NOMO-1 treated with dmso at 0.1 percent for 144 hours (cell line): ENCODE measurements at regions not wholly inside any gene's neighbourhood (a gene's known extent, or its start where the extent isn't known, plus 50 kb on each side); places are given as distances from the start of the nearest gene placed in this dataset.

Source experiments
- DNase-seq: peaks from one replicate; lab custom pipeline; 2025; ENCODE audit not compliant: unreplicated experiment; lab: John Stamatoyannopoulos, UW

DNA sequence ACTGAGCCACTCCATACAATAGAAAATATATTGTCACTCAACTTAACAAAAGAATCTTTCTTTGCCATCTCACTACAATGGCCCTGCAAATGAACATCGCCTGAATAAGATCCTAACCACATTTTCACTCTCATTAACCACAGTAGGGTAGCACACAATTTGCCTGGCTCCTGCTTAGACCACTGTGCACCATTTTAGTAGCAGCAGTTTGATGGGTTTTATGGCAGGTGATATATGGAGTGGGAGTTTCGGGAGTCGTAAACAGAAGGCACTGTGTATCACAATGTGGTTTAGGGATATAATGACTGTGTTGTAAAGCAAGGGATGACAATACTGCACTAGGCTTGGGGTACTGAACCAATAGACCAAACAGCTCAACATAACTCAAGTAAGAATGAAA lies 617.4 kb downstream of the BCL11A start:
- DNase-seq, result no peak

GRCh38 chr2:59935005-59935404 lies 618.4 kb downstream of the BCL11A start:
- DNase-seq, result no peak

DNA sequence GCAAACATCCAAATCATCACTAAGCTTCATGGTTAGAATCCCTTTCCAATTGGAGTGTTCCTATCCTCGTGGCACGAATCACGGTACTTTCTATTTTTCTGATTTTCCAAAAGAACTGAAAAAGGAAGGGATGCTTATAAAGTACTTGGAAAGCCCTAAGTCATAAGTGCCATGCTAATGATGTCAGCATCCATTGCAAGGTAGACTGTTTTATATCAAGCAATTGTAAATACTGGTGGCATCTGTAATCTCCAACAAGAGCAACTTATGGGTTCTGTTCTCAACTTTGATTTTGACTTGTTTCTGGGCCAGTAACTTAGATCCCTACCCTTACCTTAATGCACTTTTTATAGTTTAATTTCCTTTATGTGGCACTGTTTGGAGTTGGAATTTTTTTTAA lies 619.5 kb downstream of the BCL11A start:
- DNase-seq, result no peak

GRCh38 chr2:59932341-59932740 lies 621.1 kb downstream of the BCL11A start:
- no peak for DNase-seq

DNA sequence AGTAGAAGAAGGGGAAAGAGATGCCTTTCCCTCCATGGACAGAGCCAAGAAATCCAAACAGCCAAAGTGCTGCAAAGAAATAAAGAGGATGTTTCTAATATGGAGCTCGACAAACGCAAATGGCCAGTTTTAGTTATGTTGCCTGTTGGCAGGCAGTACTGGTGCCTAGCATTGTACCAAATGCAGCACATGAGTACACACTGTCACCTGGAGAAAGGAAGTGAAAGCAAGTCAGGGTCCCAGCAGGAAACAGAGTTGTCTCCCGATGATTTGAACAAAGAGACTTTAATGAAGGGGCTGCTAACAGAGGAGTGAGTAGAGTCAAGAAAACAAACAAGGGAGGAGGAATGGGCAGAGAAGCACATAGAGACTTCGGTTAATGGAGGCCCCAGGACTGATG lies 623.0 kb downstream of the BCL11A start:
- no peak for DNase-seq

- no peak for DNase-seq
These were observed 626.7 kb downstream of the BCL11A start for GRCh38 chr2:59926731-59927130.

DNA sequence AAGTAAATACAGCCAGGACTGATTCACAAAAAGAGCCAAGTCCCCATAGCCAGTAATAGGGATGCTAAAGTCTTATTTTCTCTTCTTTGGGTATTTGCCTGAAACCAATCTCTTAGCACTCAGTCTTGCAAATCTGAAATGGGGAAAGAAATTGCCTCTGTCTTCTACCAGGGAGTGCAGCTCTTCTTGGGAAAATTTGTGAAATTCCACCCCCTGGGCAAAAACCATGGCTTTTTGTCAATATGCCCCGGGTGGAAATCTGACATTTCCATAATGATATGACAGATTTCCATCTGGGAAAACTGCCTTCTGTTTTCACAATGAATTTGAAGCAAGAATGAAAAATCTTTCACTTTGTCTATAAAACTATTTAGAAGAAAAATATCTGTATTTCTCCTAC lies 628.1 kb downstream of the BCL11A start:
- DNase-seq, result no peak

GRCh38 chr2:59924346-59924745 lies 629.1 kb downstream of the BCL11A start:
- no peak for DNase-seq

- DNase-seq, result no peak
These were observed 631.0 kb downstream of the BCL11A start for GRCh38 chr2:59922450-59922849.

- no peak for DNase-seq
These were observed 631.7 kb downstream of the BCL11A start for GRCh38 chr2:59921743-59922142.

- no peak for DNase-seq
These were observed 632.5 kb downstream of the BCL11A start for GRCh38 chr2:59920961-59921360.

DNA sequence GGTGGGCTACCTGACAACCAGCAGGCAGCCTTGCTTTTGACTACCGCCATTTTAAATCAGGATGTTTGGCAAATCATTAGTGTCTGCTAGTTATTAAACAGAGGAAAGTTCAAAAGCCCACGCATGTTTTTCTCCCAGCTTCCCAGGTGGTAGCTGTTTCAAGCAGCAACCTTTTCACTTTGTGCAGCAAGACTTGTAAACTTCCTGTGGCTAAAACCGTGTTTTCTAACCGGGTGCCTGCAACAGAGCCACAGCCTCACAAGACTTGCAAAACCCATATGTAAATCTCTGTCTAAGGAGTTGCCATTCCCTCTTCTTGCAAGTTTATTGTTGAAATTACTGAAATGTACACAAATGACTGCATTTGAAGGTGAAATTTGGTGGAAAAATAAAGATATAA lies 633.1 kb downstream of the BCL11A start:
- no peak for DNase-seq

DNA sequence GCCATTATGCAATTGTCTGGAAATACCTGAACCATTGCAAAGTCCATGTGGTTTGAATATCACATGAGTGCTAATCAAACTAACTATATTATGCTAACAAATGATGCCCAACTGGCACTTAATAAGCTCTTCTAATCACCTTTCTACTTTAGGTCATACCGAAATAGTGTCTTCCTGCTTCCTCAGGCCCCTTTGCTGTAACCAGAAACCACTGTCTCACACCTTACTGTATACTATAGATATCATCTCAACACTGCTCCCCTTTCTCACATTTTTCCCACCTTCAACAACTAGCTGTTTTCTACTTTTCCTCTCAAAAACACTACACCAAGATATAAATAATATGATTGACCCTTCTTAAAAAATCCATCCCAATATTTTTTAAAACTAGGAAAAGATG lies 633.9 kb downstream of the BCL11A start:
- no peak for DNase-seq

DNA sequence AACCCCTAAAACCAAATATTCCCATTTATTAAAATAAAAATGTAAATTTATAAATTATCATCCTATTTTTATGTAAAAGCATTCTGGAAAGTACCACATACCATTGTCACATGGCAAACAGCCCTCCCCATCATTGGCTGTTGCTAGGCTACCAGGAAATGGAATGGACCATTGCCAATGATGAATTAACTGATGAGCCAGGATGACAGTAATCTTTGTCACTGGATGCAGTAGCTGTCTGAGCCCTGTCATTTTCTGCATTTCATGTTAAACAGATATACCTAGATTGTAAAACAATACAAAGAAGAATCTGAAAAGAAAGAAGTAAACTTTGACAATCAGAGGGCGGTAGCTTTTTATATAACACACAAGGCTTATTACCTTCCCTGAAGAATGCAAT lies 641.4 kb downstream of the BCL11A start:
- no peak for DNase-seq

GRCh38 chr2:59910166-59910565 lies 643.3 kb downstream of the BCL11A start:
- DNase-seq, result no peak

GRCh38 chr2:59909147-59909546 lies 644.3 kb downstream of the BCL11A start:
- DNase-seq, result no peak

- no peak for DNase-seq
These were observed 647.7 kb downstream of the BCL11A start for GRCh38 chr2:59905731-59906130.

GRCh38 chr2:59903994-59904544 lies 649.4 kb downstream of the BCL11A start:
- no peak for DNase-seq

GRCh38 chr2:59900728-59901452 lies 652.6 kb downstream of the BCL11A start:
- DNase-seq, result no peak

- no peak for DNase-seq
These were observed 653.8 kb downstream of the BCL11A start for GRCh38 chr2:59899692-59900091.

DNA sequence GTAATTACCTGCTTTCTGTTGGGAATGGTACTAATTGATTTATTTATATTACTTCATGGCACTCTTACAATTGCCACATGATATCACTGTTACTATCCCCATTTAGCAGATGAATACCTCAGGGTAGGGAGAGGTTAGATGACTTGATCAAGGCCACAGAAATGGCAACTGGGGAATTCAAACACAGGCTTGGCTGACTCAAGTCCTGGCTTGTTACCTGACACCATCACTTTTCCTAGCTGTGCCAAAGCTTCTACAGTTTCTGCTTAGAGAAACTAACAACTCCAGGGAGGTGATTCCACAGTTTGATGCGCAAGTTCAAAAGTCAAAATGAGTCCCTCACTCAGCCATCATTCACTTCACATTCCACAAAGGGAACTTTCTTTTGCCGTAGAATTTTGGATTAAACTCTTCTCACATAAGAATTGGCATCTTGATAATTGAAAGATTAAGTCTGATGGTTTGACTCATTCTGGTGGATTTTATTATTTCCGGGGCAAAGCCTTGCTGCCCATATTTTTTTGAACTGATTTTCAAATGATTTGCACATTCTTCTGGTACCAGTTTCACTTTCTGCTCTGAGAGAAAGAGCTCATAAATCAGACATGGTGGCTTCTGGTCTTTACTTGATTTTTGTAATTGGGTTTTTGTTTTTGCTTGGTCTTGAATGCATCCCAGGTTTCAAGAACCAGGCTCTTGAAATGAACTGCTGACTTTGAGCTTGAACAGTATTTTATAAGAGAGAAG lies 656.8 kb downstream of the BCL11A start:
- DNase-seq, result no peak

- no peak for DNase-seq
These were observed 659.8 kb downstream of the BCL11A start for GRCh38 chr2:59893612-59894011.
